SU-DHL-6 (cell line): ENCODE measurements at regions not wholly inside any gene's neighbourhood (a gene's known extent, or its start where the extent isn't known, plus 50 kb on each side); places are given as distances from the start of the nearest gene placed in this dataset.
A peak's percentile ranks its signal among the peaks of the same experiment; 100 is the strongest.

Experiments used
- H2AFZ ChIP-seq: fragments of 200-600 bp; sonication (generic); 2 replicates; pipeline ENCODE4 v1.6.1; 2014; ENCODE audit warnings: low read depth, mild to moderate bottlenecking, moderate library complexity, mixed read lengths, antibody characterized with exemption, low read length; ENCODE audit not compliant: severe bottlenecking
- H3F3A ChIP-seq: fragments of 200-600 bp; shearing (Covaris generic); 2 replicates; pipeline ENCODE4 v1.6.0; 2016; ENCODE audit warnings: antibody characterized with exemption, mild to moderate bottlenecking; ENCODE audit not compliant: insufficient read depth
- H3K27ac ChIP-seq: fragments of 200-600 bp; sonication (generic); 2 replicates; pipeline ENCODE4 v1.5.1; 2016; ENCODE audit warnings: low read depth, mild to moderate bottlenecking, low read length, moderate library complexity, mixed read lengths
- H3K27me3 ChIP-seq: fragments of 200-600 bp; sonication (generic), shearing (Covaris generic); 2 replicates; pipeline ENCODE4 v1.6.0; 2014; ENCODE audit warnings: mild to moderate bottlenecking, low read length
- H3K36me3 ChIP-seq: fragments of 200-600 bp; sonication (generic); 2 replicates; pipeline ENCODE4 v1.6.1; 2014; ENCODE audit warnings: mild to moderate bottlenecking, low read length, mixed read lengths
- H3K4me2 ChIP-seq: fragments of 300-600, 200-600 bp; shearing (Covaris generic), sonication (generic); 2 replicates; pipeline ENCODE4 v1.6.0; 2014; ENCODE audit warnings: low read length, low read depth, mild to moderate bottlenecking; ENCODE audit not compliant: poor library complexity, severe bottlenecking
- H3K4me3 ChIP-seq: fragments of 200-600 bp; sonication (generic); 2 replicates; pipeline ENCODE4 v1.5.1; 2014; ENCODE audit warnings: antibody characterized with exemption, low read length, mild to moderate bottlenecking, mixed read lengths; ENCODE audit not compliant: insufficient read depth, poor library complexity, severe bottlenecking
- H3K79me2 ChIP-seq: fragments of 200-600 bp; sonication (generic); 2 replicates; pipeline ENCODE4 v1.6.1; 2014; ENCODE audit warnings: mild to moderate bottlenecking, low read length, moderate library complexity; ENCODE audit not compliant: insufficient read depth
- H3K9ac ChIP-seq: fragments of 200-600 bp; sonication (generic); 2 replicates; pipeline ENCODE4 v1.7.0; 2014; ENCODE audit warnings: mild to moderate bottlenecking, low read length
- H3K9me2 ChIP-seq: fragments of 200-600 bp; sonication (generic); replicated peaks from 2 replicates; pipeline ENCODE4 v1.6.1; 2014; ENCODE audit warnings: low read length; ENCODE audit not compliant: insufficient read depth
- H3K9me3 ChIP-seq: fragments of 200-600 bp; sonication (generic); 2 replicates; pipeline ENCODE4 v1.6.1; 2014; ENCODE audit warnings: low read length, mixed read lengths; ENCODE audit not compliant: insufficient read depth
- H4K20me1 ChIP-seq: fragments of 200-600 bp; sonication (generic); 2 replicates; pipeline ENCODE4 v1.6.1; 2014; ENCODE audit warnings: low read depth, mild to moderate bottlenecking, antibody characterized with exemption, low read length, moderate library complexity, mixed read lengths
- EZH2phosphoT487 ChIP-seq: fragments of 200-600 bp; sonication (generic), shearing (Covaris generic); conservative IDR thresholded peaks from 2 replicates; pipeline ENCODE4 v1.6.1; 2018; ENCODE audit warnings: mild to moderate bottlenecking, antibody characterized with exemption, low read length, moderate library complexity, mixed read lengths
- TF ChIP-seq, protein P1 (sequence below): fragments of 200-600 bp; sonication (generic); IDR thresholded peaks from one replicate; pipeline ENCODE4 v1.5.1; 2017; ENCODE audit warnings: antibody characterized with exemption, mild to moderate bottlenecking, low read length, moderate library complexity; ENCODE audit not compliant: insufficient read depth, poor library complexity, severe bottlenecking

DNA sequence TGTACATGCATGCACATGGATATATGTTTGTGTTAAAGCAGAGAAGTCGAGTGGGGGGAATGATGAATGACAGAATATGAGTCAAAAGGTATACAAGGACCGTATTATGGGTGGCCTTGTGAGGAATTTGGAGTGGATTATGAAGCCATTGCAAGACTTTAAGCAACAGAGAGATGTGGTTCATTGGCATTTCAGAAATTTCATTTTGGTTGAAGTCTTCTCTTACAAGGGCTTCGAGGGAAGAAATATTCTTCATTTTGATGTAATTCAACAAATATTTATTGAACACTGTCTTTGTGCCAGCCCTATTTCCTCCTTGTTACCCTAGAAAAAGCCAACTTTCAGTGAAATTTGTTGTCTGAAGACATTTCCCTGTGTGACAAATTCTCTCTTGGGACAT, 83.9 kb upstream of the SLCO6A1 start:
- Histone ChIP-seq H4K20me1 (no peaks in the 10 kb centered on the region), H3K9ac (no peak overlapping the region), H3K27ac (no peak overlapping the region), H2AFZ (no peak overlapping the region), H3K79me2 (no peaks in the 10 kb centered on the region), H3K9me3 (no peaks in the 10 kb centered on the region), H3F3A (no peaks in the 10 kb centered on the region), H3K4me3 (no peak overlapping the region), H3K9me2 (no peaks in the 10 kb centered on the region), H3K36me3 (no peaks in the 10 kb centered on the region), H3K4me2 (no peak overlapping the region), H3K27me3 (no peaks in the 10 kb centered on the region; the same call in 1 of the 2 replicates)
- TF ChIP-seq, protein P1, sequence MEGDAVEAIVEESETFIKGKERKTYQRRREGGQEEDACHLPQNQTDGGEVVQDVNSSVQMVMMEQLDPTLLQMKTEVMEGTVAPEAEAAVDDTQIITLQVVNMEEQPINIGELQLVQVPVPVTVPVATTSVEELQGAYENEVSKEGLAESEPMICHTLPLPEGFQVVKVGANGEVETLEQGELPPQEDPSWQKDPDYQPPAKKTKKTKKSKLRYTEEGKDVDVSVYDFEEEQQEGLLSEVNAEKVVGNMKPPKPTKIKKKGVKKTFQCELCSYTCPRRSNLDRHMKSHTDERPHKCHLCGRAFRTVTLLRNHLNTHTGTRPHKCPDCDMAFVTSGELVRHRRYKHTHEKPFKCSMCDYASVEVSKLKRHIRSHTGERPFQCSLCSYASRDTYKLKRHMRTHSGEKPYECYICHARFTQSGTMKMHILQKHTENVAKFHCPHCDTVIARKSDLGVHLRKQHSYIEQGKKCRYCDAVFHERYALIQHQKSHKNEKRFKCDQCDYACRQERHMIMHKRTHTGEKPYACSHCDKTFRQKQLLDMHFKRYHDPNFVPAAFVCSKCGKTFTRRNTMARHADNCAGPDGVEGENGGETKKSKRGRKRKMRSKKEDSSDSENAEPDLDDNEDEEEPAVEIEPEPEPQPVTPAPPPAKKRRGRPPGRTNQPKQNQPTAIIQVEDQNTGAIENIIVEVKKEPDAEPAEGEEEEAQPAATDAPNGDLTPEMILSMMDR, result no peak
- TF ChIP-seq EZH2phosphoT487, result no peak

DNA sequence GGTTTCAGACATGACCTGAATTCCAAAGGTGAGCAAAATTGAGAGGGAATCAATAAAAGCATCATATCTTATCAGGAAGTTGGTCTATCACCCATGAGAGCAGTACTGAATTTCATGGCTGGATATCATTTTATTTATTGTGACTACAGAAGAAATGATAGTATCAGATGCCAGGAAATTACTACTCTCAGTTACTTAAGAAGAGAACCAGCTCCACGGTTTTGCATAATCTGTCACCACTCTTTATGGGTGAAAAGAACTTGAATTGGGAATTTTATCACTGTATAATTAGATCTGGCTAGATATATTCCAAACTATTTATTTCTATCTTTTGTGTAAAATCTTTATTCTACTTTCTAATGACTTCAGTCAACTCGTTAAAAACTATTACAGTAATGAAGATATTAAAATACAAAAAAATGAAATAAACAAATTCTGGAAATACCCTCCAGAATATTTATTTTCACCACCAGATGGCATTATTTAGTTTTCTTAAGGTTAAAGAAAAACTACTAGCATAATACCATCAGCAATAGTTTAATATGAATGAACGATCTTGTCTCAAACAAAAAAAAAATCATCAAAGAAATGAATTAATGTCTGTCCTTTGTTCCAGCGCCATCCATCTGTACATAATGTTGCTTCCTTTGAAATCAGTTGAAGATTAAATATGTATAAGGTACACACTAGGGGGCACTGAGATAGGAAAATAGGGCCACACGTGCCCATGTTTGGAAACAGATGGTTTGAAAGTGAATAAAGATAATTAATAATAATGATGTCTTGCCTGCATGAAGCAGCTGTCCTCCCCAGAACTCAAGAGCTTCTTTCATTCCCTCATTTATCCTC, 84.7 kb upstream of the SLCO6A1 start:
- Histone ChIP-seq H3K27me3 (no peaks in the 10 kb centered on the region; the same call in 1 of the 2 replicates), H3K36me3 (no peaks in the 10 kb centered on the region), H3K4me2 (no peak overlapping the region), H3K4me3 (no peak overlapping the region), H3K27ac (no peak overlapping the region), H3F3A (no peaks in the 10 kb centered on the region), H3K79me2 (no peaks in the 10 kb centered on the region), H3K9ac (no peak overlapping the region), H3K9me3 (no peaks in the 10 kb centered on the region), H4K20me1 (no peaks in the 10 kb centered on the region), H2AFZ (no peak overlapping the region), H3K9me2 (no peaks in the 10 kb centered on the region)
- TF ChIP-seq, protein P1, result peak; percentile 28
- no peak for TF ChIP-seq EZH2phosphoT487

GRCh38 chr5:102589661-102590060, 90.9 kb upstream of the SLCO6A1 start:
- no peaks in the 10 kb centered on the region for H3K9me2 ChIP-seq
- no peak overlapping the region for H3K4me3 ChIP-seq
- no peaks in the 10 kb centered on the region for H4K20me1 ChIP-seq
- TF ChIP-seq, protein P1, result no peak
- TF ChIP-seq EZH2phosphoT487, result no peak
- H3K27ac ChIP-seq, result no peak overlapping the region
- no peaks in the 10 kb centered on the region; the same call in 1 of the 2 replicates for H3K27me3 ChIP-seq
- no peaks in the 10 kb centered on the region for H3K79me2 ChIP-seq
- no peak overlapping the region for H3K9ac ChIP-seq
- H3K9me3 ChIP-seq, result no peaks in the 10 kb centered on the region
- H3K4me2 ChIP-seq, result no peak overlapping the region
- H3F3A ChIP-seq, result no peaks in the 10 kb centered on the region
- no peaks in the 10 kb centered on the region for H3K36me3 ChIP-seq
- no peak overlapping the region for H2AFZ ChIP-seq
